ENCODE measurements at regions not wholly inside any gene's neighbourhood (a gene's known extent, or its start where the extent isn't known, plus 50 kb on each side); places are given as distances from the start of the nearest gene placed in this dataset.

DNA sequence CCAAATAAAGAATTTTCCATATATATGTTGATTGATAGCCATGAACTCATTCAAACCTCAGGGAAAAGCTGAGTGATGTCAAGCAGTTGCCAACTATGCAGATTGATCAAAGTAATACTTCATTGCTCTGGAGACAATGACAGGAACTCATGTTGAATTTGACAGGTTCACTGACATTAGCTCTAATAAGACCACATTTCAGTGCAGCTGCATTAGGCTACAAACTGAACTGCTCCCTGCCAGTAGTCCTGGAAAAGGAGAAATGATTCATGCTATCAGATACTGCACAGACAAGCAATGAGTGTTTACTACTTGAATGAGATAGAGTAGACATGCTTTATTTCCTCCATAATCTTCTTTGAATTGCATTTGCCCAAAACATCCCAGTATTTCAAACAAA lies 948.4 kb downstream of the MRPL39 start:
- ATAC-seq (replicated peaks in 1 of 2): no peak
- Mint-ChIP-seq H3K9me3 (peaks cover 0 to 2% of the 10 kb centered on the region in 2 donors), H3K4me1 (ENCODE audit: low read depth) (no peaks in the 10 kb centered on the region), H3K27me3 (ENCODE audit: low read depth) (no peaks in the 10 kb centered on the region), H3K4me3 (no peak overlapping the region), H3K36me3 (ENCODE audit: insufficient read depth in 2 of 2) (no peaks in the 10 kb centered on the region), H3K27ac (no peak overlapping the region)
- DNase-seq: no peak

DNA sequence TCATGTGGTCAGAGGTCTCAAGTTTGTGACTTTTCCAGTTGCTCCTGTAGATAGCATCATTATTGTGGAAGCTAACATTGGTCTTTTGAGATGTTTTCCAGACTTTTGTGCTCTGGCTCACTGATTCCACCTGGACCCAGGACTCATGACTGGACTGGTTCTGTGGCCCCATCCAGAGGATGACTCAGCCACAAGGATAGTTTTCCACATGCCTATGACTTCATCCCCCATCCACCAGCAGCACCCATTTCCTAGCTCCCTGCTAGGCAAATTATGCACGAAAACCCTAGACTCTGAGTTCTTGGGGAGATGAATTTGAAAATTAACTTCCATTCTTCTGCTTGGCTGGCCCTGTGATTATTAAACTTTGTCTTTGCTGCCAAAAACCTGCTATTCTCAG lies 949.3 kb downstream of the MRPL39 start:
- H3K9me3 Mint-ChIP-seq: peaks cover 0 to 2% of the 10 kb centered on the region in 2 donors

DNA sequence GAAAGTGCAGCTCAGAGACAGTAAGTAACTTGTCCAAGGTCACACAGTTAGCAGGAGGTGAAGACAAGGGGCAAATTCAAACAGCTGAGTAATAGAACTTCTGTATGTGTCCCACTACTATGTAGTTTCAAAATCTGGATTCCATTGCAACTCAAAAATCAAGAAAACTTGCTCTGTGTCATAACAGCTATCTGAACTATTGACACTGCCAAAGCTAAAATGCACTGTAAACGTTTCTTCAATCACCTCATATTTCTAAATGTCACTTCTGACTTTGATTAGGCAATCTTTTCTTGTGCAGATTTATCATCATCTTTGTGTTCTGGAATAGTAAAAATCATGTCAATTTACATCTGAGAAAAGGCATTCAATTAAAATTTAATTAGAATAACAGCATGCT lies 957.6 kb downstream of the MRPL39 start:
- no peak overlapping the region for H3K27ac Mint-ChIP-seq
- H3K9me3 Mint-ChIP-seq: peaks cover 0 to 4% of the 10 kb centered on the region in 2 donors
- no peaks in the 10 kb centered on the region for H3K27me3 Mint-ChIP-seq (ENCODE audit: low read depth)
- no peak for DNase-seq
- no peaks in the 10 kb centered on the region for H3K36me3 Mint-ChIP-seq (ENCODE audit: insufficient read depth in 2 of 2)
- H3K4me3 Mint-ChIP-seq: no peak overlapping the region
- ATAC-seq (replicated peaks in 1 of 2): no peak
- no peaks in the 10 kb centered on the region for H3K4me1 Mint-ChIP-seq (ENCODE audit: low read depth)

More for the DNA sequence above, 949.3 kb downstream of the MRPL39 start:
- Mint-ChIP-seq H3K27me3 (ENCODE audit: low read depth) (no peaks in the 10 kb centered on the region), H3K27ac (no peak overlapping the region), H3K4me3 (no peak overlapping the region), H3K4me1 (ENCODE audit: low read depth) (no peaks in the 10 kb centered on the region), H3K36me3 (ENCODE audit: insufficient read depth in 2 of 2) (no peaks in the 10 kb centered on the region)
- ATAC-seq (replicated peaks in 1 of 2) (no peak), DNase-seq (no peak)

DNA sequence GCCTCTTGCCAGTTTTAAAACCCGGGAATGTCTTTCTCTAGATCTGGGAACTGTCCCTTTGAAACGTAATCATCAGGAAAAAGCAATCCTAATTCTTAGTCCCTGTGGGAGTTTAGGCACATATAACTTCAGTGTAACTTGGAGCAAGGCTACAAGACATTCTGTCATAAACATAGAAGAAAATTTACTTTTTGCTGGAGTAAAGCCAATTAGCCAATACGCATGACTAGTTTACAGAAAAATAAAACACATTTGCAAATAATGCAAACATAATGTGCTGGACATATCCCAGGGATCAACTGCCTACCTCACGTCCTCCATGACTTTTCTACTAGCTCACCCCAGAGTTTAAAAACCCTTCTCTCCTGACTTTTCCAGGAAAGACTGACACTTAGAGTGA lies 970.6 kb downstream of the MRPL39 start:
- H3K27me3 Mint-ChIP-seq (ENCODE audit: low read depth): no peaks in the 10 kb centered on the region
- H3K4me3 Mint-ChIP-seq: no peak overlapping the region
- no peak for DNase-seq
- no peak overlapping the region for H3K27ac Mint-ChIP-seq
- H3K4me1 Mint-ChIP-seq (ENCODE audit: low read depth): no peaks in the 10 kb centered on the region
- ATAC-seq (replicated peaks in 1 of 2): no peak
- no peaks in the 10 kb centered on the region for H3K36me3 Mint-ChIP-seq (ENCODE audit: insufficient read depth in 2 of 2)
- H3K9me3 Mint-ChIP-seq: peaks cover 0 to 1% of the 10 kb centered on the region in 2 donors

- Mint-ChIP-seq H3K27ac (no peak overlapping the region), H3K4me1 (ENCODE audit: low read depth) (no peaks in the 10 kb centered on the region), H3K27me3 (ENCODE audit: low read depth) (no peaks in the 10 kb centered on the region), H3K9me3 (no peaks in the 10 kb centered on the region), H3K4me3 (no peak overlapping the region), H3K36me3 (ENCODE audit: insufficient read depth in 2 of 2) (no peaks in the 10 kb centered on the region)
- DNase-seq: no peak
- ATAC-seq (replicated peaks in 1 of 2): no peak
These were observed 972.5 kb downstream of the MRPL39 start for GRCh38 chr21:24634749-24635148.

DNA sequence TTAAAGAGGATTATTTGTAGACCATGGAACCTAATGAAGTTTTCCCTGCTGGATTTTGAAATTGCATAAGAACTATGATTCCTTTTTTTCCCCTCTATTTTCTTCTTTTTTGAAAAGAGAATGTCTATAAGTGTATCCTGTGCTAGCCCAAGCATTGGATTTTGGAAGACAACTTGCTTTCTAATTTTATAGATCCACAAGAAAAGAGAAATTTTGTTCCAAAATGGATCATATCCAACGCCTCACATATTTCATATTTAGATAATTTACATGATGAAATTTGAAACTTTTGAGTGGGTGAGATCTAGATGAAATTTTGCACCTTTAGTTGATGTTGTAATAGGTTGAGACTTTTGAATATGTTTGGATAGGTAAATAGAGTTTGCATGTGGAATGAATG lies 978.7 kb downstream of the MRPL39 start:
- no peaks in the 10 kb centered on the region for H3K4me1 Mint-ChIP-seq (ENCODE audit: low read depth)
- ATAC-seq (replicated peaks in 1 of 2): no peak
- H3K27ac Mint-ChIP-seq: no peak overlapping the region
- H3K4me3 Mint-ChIP-seq: no peak overlapping the region
- peaks cover 0 to 2% of the 10 kb centered on the region in 2 donors for H3K9me3 Mint-ChIP-seq
- DNase-seq: no peak
- H3K27me3 Mint-ChIP-seq (ENCODE audit: low read depth): no peaks in the 10 kb centered on the region
- no peaks in the 10 kb centered on the region for H3K36me3 Mint-ChIP-seq (ENCODE audit: insufficient read depth in 2 of 2)

GRCh38 chr21:24628046-24628445 lies 979.2 kb downstream of the MRPL39 start:
- ATAC-seq (replicated peaks in 1 of 2) (no peak), DNase-seq (no peak)
- Mint-ChIP-seq H3K27ac (no peak overlapping the region), H3K4me1 (ENCODE audit: low read depth) (no peaks in the 10 kb centered on the region), H3K27me3 (ENCODE audit: low read depth) (no peaks in the 10 kb centered on the region), H3K36me3 (ENCODE audit: insufficient read depth in 2 of 2) (no peaks in the 10 kb centered on the region), H3K9me3 (peaks cover 0 to 2% of the 10 kb centered on the region in 2 donors), H3K4me3 (no peak overlapping the region)

DNA sequence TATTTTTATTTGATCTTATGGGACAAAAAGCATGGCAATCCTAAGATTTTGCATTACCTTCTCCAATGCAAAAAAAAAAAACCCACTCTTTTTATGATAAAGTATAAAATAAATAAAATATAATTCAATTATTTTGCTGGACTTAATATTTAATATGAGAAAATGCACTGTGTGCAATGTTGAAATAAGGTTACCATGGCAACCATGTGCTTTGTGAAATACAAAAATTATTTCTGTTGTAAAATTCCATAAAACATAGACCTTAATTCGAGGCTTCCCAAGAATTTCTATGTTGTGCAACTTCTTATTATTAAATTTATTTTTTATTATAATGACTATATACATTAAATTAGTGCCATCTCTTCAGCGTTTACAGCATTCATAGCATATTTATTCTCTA lies 989.5 kb downstream of the MRPL39 start:
- Mint-ChIP-seq H3K27me3 (ENCODE audit: low read depth) (no peaks in the 10 kb centered on the region), H3K27ac (no peak overlapping the region)

GRCh38 chr21:24594082-24594481 lies 1013.2 kb downstream of the MRPL39 start:
- H3K27ac Mint-ChIP-seq: no peak overlapping the region
- H3K36me3 Mint-ChIP-seq (ENCODE audit: insufficient read depth in 2 of 2): no peaks in the 10 kb centered on the region
- no peak for DNase-seq
- no peak overlapping the region for H3K4me3 Mint-ChIP-seq
- H3K27me3 Mint-ChIP-seq (ENCODE audit: low read depth): no peaks in the 10 kb centered on the region
- no peaks in the 10 kb centered on the region for H3K4me1 Mint-ChIP-seq (ENCODE audit: low read depth)
- peaks cover 2% of the 10 kb centered on the region in 2 donors for H3K9me3 Mint-ChIP-seq
- no peak for ATAC-seq (replicated peaks in 1 of 2)

More for the DNA sequence above, 989.5 kb downstream of the MRPL39 start:
- no peak for DNase-seq
- Mint-ChIP-seq H3K36me3 (ENCODE audit: insufficient read depth in 2 of 2) (peaks cover 0 to 1% of the 10 kb centered on the region in 2 donors), H3K4me1 (ENCODE audit: low read depth) (no peaks in the 10 kb centered on the region), H3K4me3 (no peak overlapping the region), H3K9me3 (peaks cover 5 to 6% of the 10 kb centered on the region in 2 donors)
- ATAC-seq (replicated peaks in 1 of 2): no peak

- no peak overlapping the region for H3K27ac Mint-ChIP-seq
- H3K4me3 Mint-ChIP-seq: no peak overlapping the region
- H3K9me3 Mint-ChIP-seq: peaks cover 2 to 3% of the 10 kb centered on the region in 2 donors
- no peak for ATAC-seq (replicated peaks in 1 of 2)
- H3K4me1 Mint-ChIP-seq (ENCODE audit: low read depth): no peaks in the 10 kb centered on the region
- no peak for DNase-seq
- H3K27me3 Mint-ChIP-seq (ENCODE audit: low read depth): no peaks in the 10 kb centered on the region
- H3K36me3 Mint-ChIP-seq (ENCODE audit: insufficient read depth in 2 of 2): no peaks in the 10 kb centered on the region
These were observed 1017.0 kb downstream of the MRPL39 start for GRCh38 chr21:24590261-24590660.

DNA sequence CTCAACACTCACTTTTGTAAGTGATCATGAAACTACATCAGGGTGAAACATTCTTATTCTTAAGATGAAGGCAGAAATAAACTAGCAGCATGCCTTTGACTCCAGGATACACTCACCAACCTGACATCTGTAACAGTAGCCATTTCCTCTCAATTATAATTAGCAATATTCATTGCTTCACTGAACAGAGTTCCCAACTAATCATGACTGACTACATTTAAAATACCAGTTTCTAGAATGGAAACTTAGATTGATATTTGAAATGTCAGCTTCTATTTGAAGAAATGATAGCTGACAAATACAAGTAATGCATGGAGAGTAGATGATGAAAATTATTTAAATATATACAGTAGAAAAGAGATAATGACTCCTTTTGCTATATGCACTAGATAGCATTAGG lies 1023.8 kb downstream of the MRPL39 start:
- Mint-ChIP-seq H3K27ac (no peak overlapping the region), H3K4me1 (ENCODE audit: low read depth) (no peaks in the 10 kb centered on the region), H3K9me3 (no peaks in the 10 kb centered on the region), H3K36me3 (ENCODE audit: insufficient read depth in 2 of 2) (no peaks in the 10 kb centered on the region), H3K27me3 (ENCODE audit: low read depth) (no peaks in the 10 kb centered on the region), H3K4me3 (no peak overlapping the region)
- DNase-seq: no peak
- ATAC-seq (replicated peaks in 1 of 2): no peak

- no peak for ATAC-seq (replicated peaks in 1 of 2)
- H3K27me3 Mint-ChIP-seq (ENCODE audit: low read depth): no peaks in the 10 kb centered on the region
- no peak for DNase-seq
- H3K4me1 Mint-ChIP-seq (ENCODE audit: low read depth): no peaks in the 10 kb centered on the region
- H3K4me3 Mint-ChIP-seq: no peak overlapping the region
- H3K36me3 Mint-ChIP-seq (ENCODE audit: insufficient read depth in 2 of 2): no peaks in the 10 kb centered on the region
- no peak overlapping the region for H3K27ac Mint-ChIP-seq
- H3K9me3 Mint-ChIP-seq: no peaks in the 10 kb centered on the region
These were observed 1030.0 kb downstream of the MRPL39 start for GRCh38 chr21:24577301-24577700.

- no peak for DNase-seq
- H3K4me1 Mint-ChIP-seq (ENCODE audit: low read depth): no peaks in the 10 kb centered on the region
- H3K9me3 Mint-ChIP-seq: peaks cover 8 to 10% of the 10 kb centered on the region in 2 donors
- H3K27ac Mint-ChIP-seq: no peak overlapping the region
- no peak overlapping the region for H3K4me3 Mint-ChIP-seq
- ATAC-seq (replicated peaks in 1 of 2): no peak
- no peaks in the 10 kb centered on the region for H3K27me3 Mint-ChIP-seq (ENCODE audit: low read depth)
- H3K36me3 Mint-ChIP-seq (ENCODE audit: insufficient read depth in 2 of 2): peaks cover 0 to 2% of the 10 kb centered on the region in 2 donors
These were observed 1046.0 kb downstream of the MRPL39 start for GRCh38 chr21:24561291-24561690.

DNA sequence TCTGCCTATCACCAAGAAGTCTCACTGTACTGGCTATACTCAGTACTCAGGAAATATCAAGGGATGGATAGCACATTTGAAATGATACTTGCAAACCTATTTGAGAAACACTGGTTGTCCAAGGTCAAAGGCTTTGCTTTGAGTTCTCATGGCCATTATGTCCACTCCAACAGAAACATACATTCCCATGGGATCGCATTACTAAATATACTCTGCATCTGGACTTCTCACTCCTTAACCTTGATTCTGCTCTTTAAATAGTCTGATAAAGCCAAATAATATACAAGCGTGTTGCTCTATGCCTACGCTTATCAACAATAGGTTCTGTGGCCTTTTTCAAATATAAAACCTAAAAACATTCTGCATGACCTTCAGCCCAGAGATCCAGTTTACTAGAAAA lies 1054.8 kb downstream of the MRPL39 start:
- ATAC-seq (replicated peaks in 1 of 2): no peak
- Mint-ChIP-seq H3K4me1 (ENCODE audit: low read depth) (no peaks in the 10 kb centered on the region), H3K9me3 (peaks cover 5% of the 10 kb centered on the region in 2 donors), H3K4me3 (no peak overlapping the region), H3K27ac (no peak overlapping the region), H3K36me3 (ENCODE audit: insufficient read depth in 2 of 2) (no peaks in the 10 kb centered on the region), H3K27me3 (ENCODE audit: low read depth) (no peaks in the 10 kb centered on the region)
- DNase-seq: no peak

All from activated T-cell treated with anti-CD3 and anti-CD28 coated beads, Interleukin-2, amount 50 U/mL, for 72 hours (primary cell).